Left ventricle myocardium inferior (tissue), 1 donor: ENCODE measurements at regions not wholly inside any gene's neighbourhood (a gene's known extent, or its start where the extent isn't known, plus 50 kb on each side); places are given as distances from the start of the nearest gene placed in this dataset.

ENCODE experiments used
- DNase-seq: peaks from one replicate; pipeline ENCODE4 v3.0.0-alpha.2; 2020
- H3K27ac ChIP-seq: fragments of 200-600 bp; replicated peaks from 2 replicates; pipeline ENCODE4 v1.8.0; 2021
- H3K27me3 ChIP-seq: fragments of 200-600 bp; 2 replicates; pipeline ENCODE4 v1.8.0; 2021; ENCODE audit warnings: low read depth
- H3K36me3 ChIP-seq: fragments of 200-600 bp; 2 replicates; pipeline ENCODE4 v1.8.0; 2021
- H3K4me1 ChIP-seq: fragments of 200-600 bp; 2 replicates; pipeline ENCODE4 v1.8.0; 2021
- H3K4me3 ChIP-seq: fragments of 200-600 bp; 2 replicates; pipeline ENCODE4 v1.8.0; 2021; ENCODE audit warnings: mild to moderate bottlenecking, moderate library complexity
- H3K9me3 ChIP-seq: fragments of 200-600 bp; replicated peaks from 2 replicates; pipeline ENCODE4 v1.8.0; 2021
- CTCF ChIP-seq: fragments of 200-600 bp; IDR thresholded peaks from 2 replicates; pipeline ENCODE4 v1.8.0; 2021; ENCODE audit warnings: antibody characterized with exemption, mild to moderate bottlenecking, borderline replicate concordance
- intact Hi-C: fragments of 100-400 bp; cut with micrococcal nuclease; formaldehyde crosslinking; loops from one replicate; pipeline ENCODE4 v1.11.0; 2022
- donor health status: DM: no; HTN: yes; CAD: no; lungs with severe emphysema.

GRCh38 chr4:64479338-64479737 is 70.1 kb upstream of the TECRL start:
- intact Hi-C loops: no loop called here
- no peaks in the 10 kb centered on the region for H3K27me3 ChIP-seq
- no peaks in the 10 kb centered on the region for H3K9me3 ChIP-seq
- no peak for DNase-seq
- H3K4me1 ChIP-seq: peaks cover 4% of the 10 kb centered on the region
- no peak overlapping the region for H3K4me3 ChIP-seq
- no peak overlapping the region for H3K27ac ChIP-seq
- no peaks in the 10 kb centered on the region for H3K36me3 ChIP-seq
- no peak for TF ChIP-seq CTCF

- Histone ChIP-seq H3K27ac (peak overlapping the region; percentile 21), H3K9me3 (no peaks in the 10 kb centered on the region), H3K27me3 (no peaks in the 10 kb centered on the region), H3K36me3 (no peaks in the 10 kb centered on the region), H3K4me1 (peaks cover 4% of the 10 kb centered on the region), H3K4me3 (peak overlapping the region; percentile 12)
- TF ChIP-seq CTCF: no peak
- DNase-seq: no peak
- intact Hi-C loops: no loop called here
Observed at GRCh38 chr4:64477127-64477526, 67.9 kb upstream of the TECRL start.

- H3K36me3 ChIP-seq: no peaks in the 10 kb centered on the region
- intact Hi-C loops: no loop called here
- no peak overlapping the region for H3K27ac ChIP-seq
- H3K9me3 ChIP-seq: no peaks in the 10 kb centered on the region
- no peak for DNase-seq
- no peak overlapping the region for H3K4me3 ChIP-seq
- TF ChIP-seq CTCF: no peak
- no peaks in the 10 kb centered on the region for H3K27me3 ChIP-seq
- peaks cover 4% of the 10 kb centered on the region for H3K4me1 ChIP-seq
Observed at GRCh38 chr4:64465263-64465662, 56.0 kb upstream of the TECRL start.

- no peaks in the 10 kb centered on the region for H3K9me3 ChIP-seq
- H3K36me3 ChIP-seq: no peaks in the 10 kb centered on the region
- intact Hi-C loops: no loop called here
- no peaks in the 10 kb centered on the region for H3K27me3 ChIP-seq
- no peak for TF ChIP-seq CTCF
- peaks cover 4% of the 10 kb centered on the region for H3K4me1 ChIP-seq
- no peak overlapping the region for H3K27ac ChIP-seq
- no peak overlapping the region for H3K4me3 ChIP-seq
- DNase-seq: no peak
Observed at GRCh38 chr4:64464581-64464980, 55.3 kb upstream of the TECRL start.
